Panc1 (cell line): ENCODE measurements at regions not wholly inside any gene's neighbourhood (a gene's known extent, or its start where the extent isn't known, plus 50 kb on each side); places are given as distances from the start of the nearest gene placed in this dataset.
A peak's percentile ranks its signal among the peaks of the same experiment; 100 is the strongest.

ENCODE experiments used
- ATAC-seq: fragments of 200-7000 bp; cut with Tn5 transposase; 2 replicates; pipeline ENCODE4 v1.9.1; 2020; ENCODE audit warnings: mild to moderate bottlenecking, moderate library complexity
- BruUV-seq: library from RNA; stranded (reverse); fragments of 400-500 nt; replicated peaks from 2 replicates; lab custom pipeline; 2021; lab: Mats Ljungman, UMichigan
- CTCF ChIA-PET: fragments of 300-600 bp; sonication (Branson Sonifier 250); formaldehyde crosslinking; loops from one replicate; lab custom pipeline; 2022; ENCODE audit warnings: antibody characterized with exemption; lab: Charles Lee
- POLR2A ChIA-PET: fragments of 300-600 bp; sonication (Branson Sonifier 250); formaldehyde crosslinking; loops from one replicate; lab custom pipeline; 2022; ENCODE audit warnings: antibody characterized with exemption; lab: Charles Lee
- DNase-seq: peaks from one replicate; pipeline ENCODE4 v3.0.0-alpha.2; 2010; ENCODE audit warnings: low read depth, low spot score
- H3K27ac ChIP-seq: 2 replicates; pipeline ENCODE4 v1.5.1; 2011; ENCODE audit warnings: mild to moderate bottlenecking, low read length, inconsistent platforms
- H3K27me3 ChIP-seq: fragments of 200-500 bp; sonication (Bioruptor generic); 2 replicates; pipeline ENCODE4 v1.6.0; 2014; ENCODE audit warnings: low read length, inconsistent platforms; ENCODE audit not compliant: control insufficient read depth, insufficient read depth
- H3K36me3 ChIP-seq: fragments of 200-500 bp; sonication (Bioruptor generic); 2 replicates; pipeline ENCODE4 v1.5.1; 2014; ENCODE audit warnings: inconsistent platforms, mild to moderate bottlenecking, low read length, moderate library complexity; ENCODE audit not compliant: control insufficient read depth, insufficient read depth
- H3K4me1 ChIP-seq: 2 replicates; pipeline ENCODE4 v1.5.1; 2011; ENCODE audit warnings: inconsistent platforms, mild to moderate bottlenecking, low read length, moderate library complexity; ENCODE audit not compliant: control insufficient read depth, insufficient read depth
- H3K4me3 ChIP-seq, 2 experiments: 2 replicates each; pipeline ENCODE4 v1.5.1; 2011 to 2012; ENCODE audit warnings: low read depth in 2 of 2, low read length in 2 of 2, mild to moderate bottlenecking in 2 of 2, inconsistent platforms in 1 of 2, moderate library complexity in 1 of 2
- H3K9me3 ChIP-seq: fragments of 200-500 bp; sonication (Bioruptor generic); 2 replicates; pipeline ENCODE4 v1.5.1; 2014; ENCODE audit warnings: low read depth, mild to moderate bottlenecking, inconsistent platforms, low read length, moderate library complexity; ENCODE audit not compliant: control insufficient read depth, insufficient read depth
- POLR2AphosphoS5 ChIP-seq: IDR thresholded peaks from 2 replicates; pipeline ENCODE4 v1.6.1; 2012; ENCODE audit warnings: mild to moderate bottlenecking, low read depth, low read length, moderate library complexity
- REST ChIP-seq, 2 experiments: IDR thresholded peaks; 2 replicates each; pipeline ENCODE4 v1.6.1; 2011 to 2012; ENCODE audit warnings: low read depth in 2 of 2, control low read depth in 1 of 2, low read length in 1 of 2, mild to moderate bottlenecking in 1 of 2, moderate library complexity in 1 of 2; ENCODE audit not compliant: insufficient read depth in 1 of 2
- SIN3A ChIP-seq: IDR thresholded peaks from 2 replicates; pipeline ENCODE4 v1.6.1; 2012; ENCODE audit warnings: low read depth, mild to moderate bottlenecking, low read length, moderate library complexity, borderline replicate concordance; ENCODE audit not compliant: insufficient read depth
- TCF7L2 ChIP-seq: IDR thresholded peaks from 2 replicates; pipeline ENCODE4 v1.6.1; 2011; ENCODE audit warnings: mild to moderate bottlenecking, low read depth, low read length, inconsistent platforms
- in situ Hi-C: cut with HindIII; loops from 2 replicates; pipeline ENCODE4 v1.10.0; 2016; ENCODE audit warnings: low sequenced_read_pairs, low pct_unique_long_range_greater_than_20kb
- intact Hi-C: fragments of 100-400 bp; cut with micrococcal nuclease; formaldehyde crosslinking; loops from one replicate; pipeline ENCODE4 v1.10.0; 2022; ENCODE audit not compliant: unreplicated experiment
- TF ChIP-seq, protein P1 (sequence below): fragments of 450-650 bp; IDR thresholded peaks from 2 replicates; pipeline ENCODE4 v1.5.1; 2017; ENCODE audit warnings: mild to moderate bottlenecking

GRCh38 chr15:93190238-93190637, 101.2 kb upstream of the RGMA start:
- CTCF ChIA-PET: no interaction called here
- intact Hi-C loops: no loop called here
- H3K27me3 ChIP-seq: peaks cover 9% of the 10 kb centered on the region
- no peaks in the 10 kb centered on the region for H3K36me3 ChIP-seq
- no peak overlapping the region for H3K4me3 ChIP-seq
- POLR2A ChIA-PET: no interaction called here
- DNase-seq: no peak
- in situ Hi-C loops: no loop called here
- H3K9me3 ChIP-seq: no peaks in the 10 kb centered on the region
- ATAC-seq: no peak
- TF ChIP-seq SIN3A: no peak
- TF ChIP-seq TCF7L2: no peak
- TF ChIP-seq, protein P1, sequence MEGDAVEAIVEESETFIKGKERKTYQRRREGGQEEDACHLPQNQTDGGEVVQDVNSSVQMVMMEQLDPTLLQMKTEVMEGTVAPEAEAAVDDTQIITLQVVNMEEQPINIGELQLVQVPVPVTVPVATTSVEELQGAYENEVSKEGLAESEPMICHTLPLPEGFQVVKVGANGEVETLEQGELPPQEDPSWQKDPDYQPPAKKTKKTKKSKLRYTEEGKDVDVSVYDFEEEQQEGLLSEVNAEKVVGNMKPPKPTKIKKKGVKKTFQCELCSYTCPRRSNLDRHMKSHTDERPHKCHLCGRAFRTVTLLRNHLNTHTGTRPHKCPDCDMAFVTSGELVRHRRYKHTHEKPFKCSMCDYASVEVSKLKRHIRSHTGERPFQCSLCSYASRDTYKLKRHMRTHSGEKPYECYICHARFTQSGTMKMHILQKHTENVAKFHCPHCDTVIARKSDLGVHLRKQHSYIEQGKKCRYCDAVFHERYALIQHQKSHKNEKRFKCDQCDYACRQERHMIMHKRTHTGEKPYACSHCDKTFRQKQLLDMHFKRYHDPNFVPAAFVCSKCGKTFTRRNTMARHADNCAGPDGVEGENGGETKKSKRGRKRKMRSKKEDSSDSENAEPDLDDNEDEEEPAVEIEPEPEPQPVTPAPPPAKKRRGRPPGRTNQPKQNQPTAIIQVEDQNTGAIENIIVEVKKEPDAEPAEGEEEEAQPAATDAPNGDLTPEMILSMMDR: no peak
- no peak for TF ChIP-seq POLR2AphosphoS5
- TF ChIP-seq REST (IDR thresholded peaks at IDR 0.05; ENCODE audit: insufficient read depth in 1 of 2, low read depth in 2 of 2, low read length in 1 of 2): no peak
- no peaks in the 10 kb centered on the region for H3K4me1 ChIP-seq
- H3K27ac ChIP-seq: no peak overlapping the region
- no TSS peak for BruUV-seq

DNA sequence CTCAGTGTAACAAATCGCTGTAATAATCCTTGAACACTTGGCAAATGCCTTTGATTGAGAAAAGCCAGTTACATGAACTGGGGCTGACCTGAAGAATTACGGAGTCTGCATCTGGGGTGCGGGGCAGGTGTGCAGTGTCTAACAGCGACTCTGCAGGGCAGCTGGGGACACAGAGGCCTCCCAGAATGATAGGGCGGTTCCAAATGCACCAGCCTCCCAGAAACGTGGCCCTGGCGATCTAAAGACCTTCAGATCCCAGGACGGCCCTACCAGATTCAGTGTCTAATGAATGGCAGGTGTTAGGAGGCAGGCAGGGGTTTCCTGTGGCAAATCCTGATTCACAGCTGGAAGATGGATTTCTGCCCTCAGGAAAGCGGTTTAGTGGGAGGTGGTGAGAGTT, 100.5 kb upstream of the RGMA start:
- no peak for TF ChIP-seq REST (IDR thresholded peaks at IDR 0.05; ENCODE audit: insufficient read depth in 1 of 2, low read depth in 2 of 2, low read length in 1 of 2)
- TF ChIP-seq, protein P1: no peak
- TF ChIP-seq SIN3A: no peak
- no peak for TF ChIP-seq TCF7L2
- no peak for TF ChIP-seq POLR2AphosphoS5
- Histone ChIP-seq H3K27ac (no peak overlapping the region), H3K36me3 (no peaks in the 10 kb centered on the region), H3K9me3 (no peaks in the 10 kb centered on the region), H3K27me3 (peaks cover 9% of the 10 kb centered on the region), H3K4me3 (no peak overlapping the region), H3K4me1 (no peaks in the 10 kb centered on the region)
- BruUV-seq: no TSS peak
- ATAC-seq (peak; percentile 30; the same call in 1 of the 2 replicates), DNase-seq (no peak)
- intact Hi-C loops (no loop called here), in situ Hi-C loops (no loop called here)
- POLR2A ChIA-PET: no interaction called here
- CTCF ChIA-PET: no interaction called here
